GM21576 (cell line): ENCODE measurements at regions not wholly inside any gene's neighbourhood (a gene's known extent, or its start where the extent isn't known, plus 50 kb on each side); places are given as distances from the start of the nearest gene placed in this dataset.
"Not testable (repeated sequence)": the region's sequence is repeated elsewhere in the genome, so short reads cannot be mapped to it uniquely, and the experiment has no call there.

Source experiments
- ATAC-seq: cut with Tn5 transposase; IDR thresholded peaks from one replicate; pipeline ENCODE4 v1.9.1; 2021; ENCODE audit warnings: mild to moderate bottlenecking, moderate library complexity; ENCODE audit not compliant: unreplicated experiment

DNA sequence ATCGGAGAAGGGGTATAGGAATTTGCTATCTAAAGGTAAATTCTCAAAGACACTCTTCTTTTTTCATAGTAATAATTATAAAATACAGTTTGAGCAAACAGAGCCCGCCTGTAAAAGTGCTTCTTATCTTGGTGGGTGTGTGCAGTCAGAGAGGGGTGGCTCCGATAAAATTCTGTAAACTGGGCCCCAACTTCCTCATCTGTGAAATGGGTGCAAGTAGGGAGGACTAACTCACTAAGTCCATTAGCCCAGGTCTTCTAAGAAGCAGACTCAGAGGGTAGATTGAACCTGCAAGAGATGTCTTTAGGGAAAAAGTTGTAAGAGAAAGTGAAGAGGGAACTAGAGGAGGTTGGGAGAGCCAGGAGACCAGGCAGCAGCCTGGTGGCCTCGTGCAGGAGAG is 245.8 kb upstream of the RREB1 start:
- ATAC-seq = no peak

GRCh38 chr6:6863970-6864639 is 243.7 kb upstream of the RREB1 start:
- ATAC-seq = no peak

DNA sequence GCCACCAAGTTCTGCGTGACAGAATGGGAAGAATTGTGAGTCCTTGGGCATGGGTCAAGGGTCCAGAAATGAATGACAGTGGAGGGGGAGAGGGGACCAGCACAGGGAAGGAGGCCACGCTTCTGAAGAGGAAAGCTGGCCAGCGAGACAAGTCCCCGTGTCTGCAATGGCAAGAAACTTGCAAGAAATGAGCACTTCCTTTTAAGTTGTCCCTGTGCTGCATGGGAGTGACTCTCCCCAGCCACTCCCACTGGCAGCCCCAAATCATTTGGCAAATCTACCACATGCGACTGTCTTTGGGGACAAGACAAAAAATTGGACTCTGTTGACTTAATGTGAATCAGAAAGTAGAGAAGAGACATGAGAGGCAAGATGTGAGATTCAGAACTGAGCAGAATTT is 242.2 kb upstream of the RREB1 start:
- no peak for ATAC-seq

DNA sequence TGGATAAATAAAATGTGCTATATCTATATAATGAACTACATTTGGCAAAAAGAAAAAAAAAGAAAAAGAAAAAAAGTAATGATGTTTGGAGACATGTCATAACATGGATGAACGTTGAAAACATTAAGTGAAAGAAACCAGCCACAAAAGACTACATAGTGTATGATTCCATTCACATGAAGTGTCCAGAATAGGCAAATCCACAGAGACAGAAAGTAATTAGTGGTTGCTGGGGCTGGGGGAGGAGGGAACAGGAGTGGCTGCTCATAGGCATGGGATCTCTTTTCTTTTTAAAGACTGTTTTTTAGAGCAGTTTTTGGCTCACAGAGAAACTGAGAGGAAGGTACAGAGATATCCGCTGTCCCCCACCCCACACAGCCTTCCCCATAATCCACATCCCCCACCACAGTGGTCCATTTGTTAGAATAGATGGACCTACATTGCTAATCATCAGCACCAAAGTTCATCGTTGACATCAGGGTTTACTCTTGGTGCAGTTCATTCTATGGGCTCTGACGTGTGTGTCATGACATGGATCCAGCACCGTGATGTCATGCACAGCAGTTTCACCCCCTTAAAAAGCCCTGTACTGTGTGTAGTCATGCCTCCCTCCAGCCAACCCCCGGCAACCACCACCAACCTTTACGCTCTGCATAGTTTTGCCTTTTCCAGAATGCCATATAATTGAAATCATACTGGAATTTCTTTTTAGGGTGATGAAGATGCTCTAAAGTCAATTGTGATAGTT is 240.9 kb upstream of the RREB1 start:
- no peak for ATAC-seq

GRCh38 chr6:6867404-6867799 is 240.4 kb upstream of the RREB1 start:
- ATAC-seq = no peak

- ATAC-seq = no peak
Measured at GRCh38 chr6:6869094-6869493, 238.7 kb upstream of the RREB1 start.

DNA sequence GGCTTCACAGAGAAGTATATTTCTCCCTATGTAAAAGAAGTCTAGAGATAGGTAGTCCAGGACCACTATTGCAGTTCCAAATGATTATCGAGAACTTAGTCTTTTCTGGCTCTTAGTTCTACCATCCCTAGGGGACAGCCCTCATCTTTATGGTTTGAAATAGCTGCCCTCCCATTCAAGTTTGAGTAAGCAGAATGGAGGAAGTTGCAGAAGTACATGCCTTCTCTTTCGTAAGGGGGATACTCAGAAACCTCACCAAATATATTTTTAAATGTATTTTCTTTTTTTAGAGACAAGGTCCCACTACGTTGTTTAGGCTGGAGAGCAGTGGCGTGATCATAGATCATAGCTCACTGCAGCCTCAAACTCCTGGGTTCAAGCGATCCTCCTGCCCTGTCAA is 236.8 kb upstream of the RREB1 start:
- no peak for ATAC-seq

DNA sequence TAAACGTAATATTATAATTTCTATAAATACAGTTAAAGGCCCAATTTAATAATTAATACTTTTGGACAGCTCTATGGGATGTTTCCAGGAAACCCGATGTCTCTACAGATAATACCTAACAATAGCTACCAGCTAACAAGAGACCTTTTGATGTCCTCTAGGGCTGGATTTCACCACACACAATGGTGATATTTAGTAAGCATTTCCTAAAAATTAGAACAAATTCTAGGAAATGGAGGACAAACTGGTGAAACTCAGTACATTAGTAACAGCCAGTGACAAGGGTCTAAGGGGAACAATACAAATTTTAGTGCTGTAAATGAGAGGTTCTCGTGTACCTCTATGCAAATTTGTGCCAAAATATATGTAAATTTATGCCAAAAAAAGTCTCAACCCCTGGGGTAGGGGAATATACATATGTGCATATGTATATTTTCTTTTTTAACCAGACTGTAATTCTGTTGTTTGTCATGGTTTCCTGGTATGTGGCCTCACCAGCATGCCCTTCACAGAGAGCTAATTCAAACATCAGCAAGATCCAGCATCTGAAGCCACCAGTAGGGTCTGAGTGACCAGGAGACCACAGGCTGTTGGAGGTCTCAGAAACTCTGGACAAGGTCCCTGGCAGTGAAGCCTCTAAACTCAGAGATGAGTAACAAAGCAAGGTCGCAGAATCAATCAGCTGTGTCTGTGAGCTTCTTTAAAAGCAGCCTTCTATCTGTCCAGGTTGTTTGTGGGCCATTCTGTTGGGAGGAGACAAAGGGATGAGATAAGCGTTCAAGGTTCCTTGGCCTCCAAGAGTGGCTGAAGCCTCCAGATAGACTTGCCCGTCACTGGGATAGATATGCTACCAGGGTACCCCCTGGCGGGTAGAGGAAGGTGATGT is 235.1 kb upstream of the RREB1 start:
- ATAC-seq = no peak

- ATAC-seq = no peak
Measured at GRCh38 chr6:6873778-6874177, 234.0 kb upstream of the RREB1 start.

DNA sequence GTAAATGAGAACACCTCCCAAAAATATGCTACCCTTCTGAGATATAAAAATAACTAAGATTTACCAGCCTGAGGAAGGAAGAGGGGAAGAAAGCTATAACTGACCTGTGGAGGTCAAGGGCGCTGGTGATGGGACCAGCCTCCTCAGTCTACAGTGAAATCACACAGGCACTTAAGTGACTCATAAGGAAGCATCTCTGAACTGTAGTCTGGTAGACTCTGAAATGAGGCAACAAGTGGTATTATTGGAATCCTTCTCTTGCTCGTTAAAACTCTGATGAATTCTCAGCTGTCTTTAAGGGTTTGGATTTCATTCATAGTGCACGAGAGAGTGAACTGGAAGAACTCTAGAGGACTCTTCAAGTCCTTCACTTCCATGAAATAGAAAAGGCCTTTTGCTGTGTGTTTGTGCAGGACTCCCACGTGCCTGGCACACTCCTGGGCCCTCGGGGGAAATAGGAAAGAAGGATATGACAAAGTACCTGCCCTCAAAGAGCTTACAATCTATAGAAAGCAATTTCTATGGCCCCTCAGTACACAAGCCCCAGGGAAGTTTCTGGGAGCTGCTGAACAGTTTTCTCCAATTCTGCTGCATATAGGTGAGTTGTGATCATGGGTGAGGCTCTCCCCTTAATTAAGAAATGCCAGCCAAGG is 231.8 kb upstream of the RREB1 start:
- no peak for ATAC-seq

- ATAC-seq = not testable (repeated sequence)
Measured at GRCh38 chr6:6877792-6878191, 230.0 kb upstream of the RREB1 start.

- ATAC-seq = no peak
Measured at GRCh38 chr6:6878887-6879585, 228.7 kb upstream of the RREB1 start.

- ATAC-seq = not testable (repeated sequence)
Measured at GRCh38 chr6:6879586-6879974, 228.2 kb upstream of the RREB1 start.

GRCh38 chr6:6880745-6881437 is 226.9 kb upstream of the RREB1 start:
- ATAC-seq = no peak

DNA sequence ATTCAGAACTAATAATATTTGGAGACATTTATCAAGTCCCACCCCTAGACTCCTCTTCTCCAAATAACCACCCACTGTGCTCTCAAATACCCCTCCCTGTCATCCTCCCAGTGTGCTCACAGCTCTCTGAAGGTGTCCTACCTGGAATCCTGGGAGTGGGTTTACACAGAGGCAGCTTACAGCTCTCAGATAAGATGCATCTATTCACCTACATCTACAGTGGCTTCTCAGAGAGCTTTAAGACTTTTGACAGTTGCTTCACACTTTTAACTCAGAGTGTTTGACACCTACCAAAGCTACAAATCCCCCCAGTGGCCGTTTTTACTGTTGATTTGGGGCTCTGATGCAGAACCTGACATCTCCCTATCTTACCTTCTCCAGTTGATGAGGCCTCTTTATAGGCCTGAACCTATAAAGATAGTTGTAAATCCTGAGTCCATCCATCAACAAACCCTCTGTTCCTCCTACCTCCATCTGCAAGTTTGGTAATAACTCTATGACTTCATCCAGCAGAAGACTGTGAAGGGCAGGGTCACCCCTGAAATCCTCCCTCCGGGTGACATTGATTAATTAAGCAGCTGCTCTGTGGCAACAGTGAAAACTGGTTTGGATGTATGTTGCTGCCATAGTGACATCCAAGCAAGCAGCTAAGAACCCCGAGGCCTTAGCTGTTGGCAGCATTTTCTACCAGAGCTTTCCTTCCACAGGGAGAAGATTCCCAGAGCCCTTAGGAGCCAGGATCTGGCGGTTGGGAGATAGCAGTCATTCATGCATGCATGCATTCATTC is 226.1 kb upstream of the RREB1 start:
- no peak for ATAC-seq

DNA sequence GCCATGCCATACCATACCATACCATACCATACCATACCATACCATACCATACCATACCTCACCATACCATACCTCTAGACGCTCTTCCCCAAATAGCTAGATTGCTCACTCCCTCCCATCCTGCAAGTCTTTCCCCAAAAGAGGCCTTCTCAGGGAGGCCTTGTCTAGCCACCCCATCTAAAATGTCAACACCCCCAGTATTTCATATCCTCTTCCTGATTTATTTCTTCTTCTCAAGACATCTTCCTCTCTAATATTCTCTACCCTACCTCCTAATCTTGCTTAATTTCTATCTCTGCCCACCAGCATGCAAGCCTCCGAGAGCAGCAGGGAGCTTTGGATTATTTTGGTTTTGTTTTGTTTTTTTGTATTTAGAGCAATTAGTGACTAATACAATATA is 225.2 kb upstream of the RREB1 start:
- ATAC-seq = no peak

GRCh38 chr6:6883011-6883410 is 224.8 kb upstream of the RREB1 start:
- ATAC-seq = no peak

GRCh38 chr6:6884193-6884627 is 223.6 kb upstream of the RREB1 start:
- ATAC-seq = no peak

- ATAC-seq = no peak
Measured at GRCh38 chr6:6884916-6885315, 222.8 kb upstream of the RREB1 start.
